ENCODE measurements at regions not wholly inside any gene's neighbourhood (a gene's known extent, or its start where the extent isn't known, plus 50 kb on each side); places are given as distances from the start of the nearest gene placed in this dataset.

- TF ChIP-seq CTCF (IDR thresholded peaks at IDR 0.05) (no peak), POLR2AphosphoS5 (IDR thresholded peaks at IDR 0.05; ENCODE audit: low read depth, low read length) (no peak), SIN3A (IDR thresholded peaks at IDR 0.05; ENCODE audit: borderline replicate concordance, insufficient read depth, low read depth, low read length) (no peak), REST (IDR thresholded peaks at IDR 0.05; ENCODE audit: insufficient read depth in 1 of 2, low read depth in 2 of 2, low read length in 1 of 2) (no peak), TCF7L2 (IDR thresholded peaks at IDR 0.05; ENCODE audit: low read depth, low read length) (no peak)
Measured at GRCh38 chr6:41443616-41444525, 102.3 kb upstream of the FOXP4 start.

Measured in Panc1 (cell line).